ENCODE measurements at regions not wholly inside any gene's neighbourhood (a gene's known extent, or its start where the extent isn't known, plus 50 kb on each side); places are given as distances from the start of the nearest gene placed in this dataset.

GRCh38 chr18:39724652-39725051, 2159.1 kb upstream of the CELF4 start:
- DNase-seq (no peak), ATAC-seq (no peak)
- no peaks in the 10 kb centered on the region for H3K27me3 ChIP-seq
- H3K27ac ChIP-seq = no peak overlapping the region
- TF ChIP-seq CTCF (IDR thresholded peaks at IDR 0.05) (no peak), POLR2A (IDR thresholded peaks at IDR 0.05) (no peak)
- H3K36me3 ChIP-seq = no peaks in the 10 kb centered on the region
- H3K4me1 ChIP-seq = no peaks in the 10 kb centered on the region
- H3K4me3 ChIP-seq = no peak overlapping the region
- no peaks in the 10 kb centered on the region for H3K9me3 ChIP-seq
- intact Hi-C loops (cut with DNase I) = no loop called here

- no peak overlapping the region for H3K27ac ChIP-seq
- DNase-seq = no peak
- TF ChIP-seq CTCF (IDR thresholded peaks at IDR 0.05) = no peak
- TF ChIP-seq POLR2A (IDR thresholded peaks at IDR 0.05) = no peak
- H3K9me3 ChIP-seq = no peaks in the 10 kb centered on the region
- no peaks in the 10 kb centered on the region for H3K4me1 ChIP-seq
- H3K36me3 ChIP-seq = no peaks in the 10 kb centered on the region
- no peak overlapping the region for H3K4me3 ChIP-seq
- intact Hi-C loops (cut with DNase I) = no loop called here
- WGBS (ENCODE audit: insufficient coverage, low coverage, low lambda C conversion rate, missing lambda C conversion rate) = 58% methylated on average over 1 of the region's 1 CpG
- no peak for ATAC-seq
- H3K27me3 ChIP-seq = no peaks in the 10 kb centered on the region
Measured at GRCh38 chr18:39721712-39722111, 2156.1 kb upstream of the CELF4 start.

GRCh38 chr18:39713961-39714360, 2148.4 kb upstream of the CELF4 start:
- 74% methylated on average over 3 of the region's 3 CpGs for WGBS (ENCODE audit: insufficient coverage, low coverage, low lambda C conversion rate, missing lambda C conversion rate)
- no peaks in the 10 kb centered on the region for H3K4me1 ChIP-seq
- H3K9me3 ChIP-seq = no peaks in the 10 kb centered on the region
- no peaks in the 10 kb centered on the region for H3K27me3 ChIP-seq
- DNase-seq = no peak
- ATAC-seq = no peak
- no peaks in the 10 kb centered on the region for H3K36me3 ChIP-seq
- no peak overlapping the region for H3K4me3 ChIP-seq
- no peak for TF ChIP-seq CTCF (IDR thresholded peaks at IDR 0.05)
- TF ChIP-seq POLR2A (IDR thresholded peaks at IDR 0.05) = no peak
- intact Hi-C loops (cut with DNase I) = no loop called here
- no peak overlapping the region for H3K27ac ChIP-seq

- Histone ChIP-seq H3K9me3 (no peaks in the 10 kb centered on the region), H3K27ac (no peak overlapping the region), H3K36me3 (no peaks in the 10 kb centered on the region), H3K4me3 (no peak overlapping the region), H3K27me3 (no peaks in the 10 kb centered on the region), H3K4me1 (no peaks in the 10 kb centered on the region)
- no peak for TF ChIP-seq CTCF (IDR thresholded peaks at IDR 0.05)
- ATAC-seq = no peak
- no peak for DNase-seq
- intact Hi-C loops (cut with DNase I) = no loop called here
Measured at GRCh38 chr18:39711701-39712100, 2146.1 kb upstream of the CELF4 start.

GRCh38 chr18:39705362-39705761, 2139.8 kb upstream of the CELF4 start:
- ATAC-seq (no peak), DNase-seq (no peak)
- H3K4me1 ChIP-seq = peaks cover 0 to 4% (median 0%) of the 10 kb centered on the region in 4 donors
- intact Hi-C loops (cut with DNase I) = no loop called here
- no peaks in the 10 kb centered on the region for H3K36me3 ChIP-seq
- H3K27ac ChIP-seq = no peak overlapping the region
- no peak overlapping the region for H3K4me3 ChIP-seq
- WGBS (ENCODE audit: insufficient coverage, low coverage, low lambda C conversion rate, missing lambda C conversion rate) = 74% methylated on average over 3 of the region's 3 CpGs
- TF ChIP-seq POLR2A (IDR thresholded peaks at IDR 0.05) = no peak
- no peak for TF ChIP-seq CTCF (IDR thresholded peaks at IDR 0.05)
- H3K9me3 ChIP-seq = no peaks in the 10 kb centered on the region
- H3K27me3 ChIP-seq = no peaks in the 10 kb centered on the region
